Upper lobe of left lung (tissue), 6 donors: ENCODE measurements at regions not wholly inside any gene's neighbourhood (a gene's known extent, or its start where the extent isn't known, plus 50 kb on each side); places are given as distances from the start of the nearest gene placed in this dataset.

Experiments used
- ATAC-seq, 2 donors: fragments of 200-7000 bp; cut with Tn5 transposase; one replicate each; pipeline ENCODE4 v1.9.1; 2022; ENCODE audit warnings: mild to moderate bottlenecking in 2 of 2, moderate library complexity in 2 of 2; ENCODE audit not compliant: low FRiP score in 2 of 2
- DNase-seq, 2 donors: peaks; one replicate each; pipeline ENCODE4 v3.0.0-alpha.2; 2019 to 2020
- H3K27ac ChIP-seq, 4 donors: fragments of 200-600 bp; sonication (generic); one replicate each; pipeline ENCODE4 v1.5.1; 2016 to 2019
- H3K27me3 ChIP-seq, 4 donors: fragments of 200-600 bp; sonication (generic); one replicate each; pipeline ENCODE4 v1.5.1; 2017 to 2019
- H3K36me3 ChIP-seq, 4 donors: fragments of 200-600 bp; sonication (generic); one replicate each; pipeline ENCODE4 v1.5.1; 2016 to 2019
- H3K4me1 ChIP-seq, 4 donors: fragments of 200-600 bp; sonication (generic); one replicate each; pipeline ENCODE4 v1.5.1; 2018 to 2019
- H3K4me3 ChIP-seq, 4 donors: fragments of 200-600 bp; sonication (generic); one replicate each; pipeline ENCODE4 v1.5.1; 2017 to 2019; ENCODE audit warnings: mild to moderate bottlenecking in 2 of 4, moderate library complexity in 1 of 4
- H3K9me3 ChIP-seq, 4 donors: fragments of 200-600 bp; sonication (generic); one replicate each; pipeline ENCODE4 v1.5.1; 2018 to 2019
- EP300 ChIP-seq, 4 donors: sonication (generic); formaldehyde crosslinking; IDR thresholded peaks; one replicate each; pipeline ENCODE4 v1.5.1; 2017; ENCODE audit warnings: antibody characterized with exemption in 4 of 4, control low read depth in 2 of 4
- POLR2A ChIP-seq, 4 donors: fragments of 450-650 bp; IDR thresholded peaks; one replicate each; pipeline ENCODE4 v1.5.1; 2016 to 2017; ENCODE audit warnings: antibody characterized with exemption in 4 of 4, mild to moderate bottlenecking in 2 of 4
- POLR2AphosphoS5 ChIP-seq, 2 donors: sonication (generic); formaldehyde crosslinking; IDR thresholded peaks; one replicate each; pipeline ENCODE4 v1.5.1; 2017; ENCODE audit warnings: antibody characterized with exemption in 2 of 2
- WGBS, 2 donors: methylation state at CpG; one replicate each; pipeline ENCODE4 v1.1.5; 2017 to 2018; 5-methylcytosine and 5-hydroxymethylcytosine counted together
- TF ChIP-seq, protein P1 (sequence below), 6 experiments: fragments of 450-650 bp in 4 of 6; fragments of 200-600 bp in 2 of 6; sonication (generic) in 2 of 6; IDR thresholded peaks; one replicate each; pipeline ENCODE4 v1.5.1; 2016 to 2019; ENCODE audit warnings: antibody characterized with exemption in 6 of 6
- donor health status: DM: no; HTN: no; CAD: no; lungs with moderate emphysema.
- donor health status: DM: no; HTN: yes; CAD: no; lungs with severe emphysema.

DNA sequence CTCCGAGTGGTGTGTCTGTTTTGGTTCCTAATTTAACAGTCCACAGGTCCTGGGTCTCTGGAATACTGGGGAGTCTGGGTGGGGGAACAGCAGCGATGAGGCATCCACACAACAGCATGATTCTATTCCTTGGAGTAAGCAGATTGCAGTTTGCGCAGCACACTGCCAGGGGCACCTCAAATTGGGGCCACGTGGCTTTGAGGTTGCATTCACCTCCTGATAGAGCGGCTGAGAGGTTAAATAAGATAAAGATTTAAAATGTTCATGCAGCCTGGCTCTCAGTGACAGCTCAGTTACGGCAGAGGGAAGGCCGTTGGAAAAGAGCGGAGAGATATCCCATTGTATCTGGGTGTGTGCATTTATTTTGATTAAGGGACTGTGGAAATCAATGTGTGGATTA is 202.3 kb downstream of the ASB1 start:
- Histone ChIP-seq H3K36me3 (no peaks in the 10 kb centered on the region), H3K27ac (no peak overlapping the region), H3K9me3 (peaks cover 0 to 3% (median 0%) of the 10 kb centered on the region in 4 donors), H3K27me3 (no peaks in the 10 kb centered on the region), H3K4me3 (no peak overlapping the region), H3K4me1 (no peaks in the 10 kb centered on the region)
- ATAC-seq (no peak), DNase-seq (no peak)
- WGBS, 2 donors, result 86 to 89% methylated on average over 8 of the region's 8 CpGs
- TF ChIP-seq POLR2A (IDR thresholded peaks at IDR 0.05) (no peak), EP300 (IDR thresholded peaks at IDR 0.05) (no peak), POLR2AphosphoS5 (IDR thresholded peaks at IDR 0.05) (no peak)
- TF ChIP-seq, protein P1, sequence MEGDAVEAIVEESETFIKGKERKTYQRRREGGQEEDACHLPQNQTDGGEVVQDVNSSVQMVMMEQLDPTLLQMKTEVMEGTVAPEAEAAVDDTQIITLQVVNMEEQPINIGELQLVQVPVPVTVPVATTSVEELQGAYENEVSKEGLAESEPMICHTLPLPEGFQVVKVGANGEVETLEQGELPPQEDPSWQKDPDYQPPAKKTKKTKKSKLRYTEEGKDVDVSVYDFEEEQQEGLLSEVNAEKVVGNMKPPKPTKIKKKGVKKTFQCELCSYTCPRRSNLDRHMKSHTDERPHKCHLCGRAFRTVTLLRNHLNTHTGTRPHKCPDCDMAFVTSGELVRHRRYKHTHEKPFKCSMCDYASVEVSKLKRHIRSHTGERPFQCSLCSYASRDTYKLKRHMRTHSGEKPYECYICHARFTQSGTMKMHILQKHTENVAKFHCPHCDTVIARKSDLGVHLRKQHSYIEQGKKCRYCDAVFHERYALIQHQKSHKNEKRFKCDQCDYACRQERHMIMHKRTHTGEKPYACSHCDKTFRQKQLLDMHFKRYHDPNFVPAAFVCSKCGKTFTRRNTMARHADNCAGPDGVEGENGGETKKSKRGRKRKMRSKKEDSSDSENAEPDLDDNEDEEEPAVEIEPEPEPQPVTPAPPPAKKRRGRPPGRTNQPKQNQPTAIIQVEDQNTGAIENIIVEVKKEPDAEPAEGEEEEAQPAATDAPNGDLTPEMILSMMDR (IDR thresholded peaks at IDR 0.05), result no peak

DNA sequence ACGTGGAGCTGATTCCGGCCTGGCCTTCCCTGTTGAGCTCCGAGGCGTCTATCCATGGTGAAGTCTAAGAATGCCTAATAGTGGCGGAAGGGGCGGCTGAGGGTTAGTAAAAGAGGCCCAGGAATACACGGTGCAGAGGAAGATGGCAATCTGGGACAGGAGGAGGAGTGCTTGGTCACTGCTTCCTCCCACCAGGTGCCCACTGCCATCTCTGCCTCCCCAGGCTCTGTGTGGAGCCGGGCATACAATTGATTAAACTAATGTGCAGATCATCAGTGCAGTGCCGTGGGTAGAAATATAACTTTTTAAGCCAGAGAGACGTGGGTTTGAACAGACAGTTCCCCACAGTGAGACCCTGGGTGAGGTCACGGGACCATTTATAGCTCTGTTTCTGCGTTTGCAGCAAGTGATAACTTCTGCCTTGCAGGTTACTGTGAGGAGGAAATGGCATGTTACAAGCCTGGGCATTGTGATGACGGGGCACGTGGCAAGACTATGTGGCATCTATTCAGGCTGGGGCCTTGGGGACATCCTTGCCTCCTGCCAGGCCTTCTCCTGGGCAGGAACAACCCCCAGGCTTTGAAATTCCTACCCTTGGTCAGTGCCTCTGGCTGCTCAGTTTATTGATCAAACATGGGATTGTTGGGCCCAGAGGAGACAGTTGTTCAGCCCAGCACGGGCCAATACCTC is 204.9 kb downstream of the ASB1 start:
- Histone ChIP-seq H3K36me3 (no peaks in the 10 kb centered on the region), H3K4me1 (no peaks in the 10 kb centered on the region), H3K27ac (no peak overlapping the region), H3K9me3 (no peaks in the 10 kb centered on the region), H3K4me3 (no peak overlapping the region), H3K27me3 (no peaks in the 10 kb centered on the region)
- WGBS, 2 donors, result 85 to 93% methylated on average over 14 to 15 of the region's 15 CpGs
- DNase-seq, result no peak
- ATAC-seq, result no peak
- TF ChIP-seq, protein P1 (IDR thresholded peaks at IDR 0.05), result no peak
- TF ChIP-seq POLR2AphosphoS5 (IDR thresholded peaks at IDR 0.05) (no peak), EP300 (IDR thresholded peaks at IDR 0.05) (no peak), POLR2A (IDR thresholded peaks at IDR 0.05) (no peak)

DNA sequence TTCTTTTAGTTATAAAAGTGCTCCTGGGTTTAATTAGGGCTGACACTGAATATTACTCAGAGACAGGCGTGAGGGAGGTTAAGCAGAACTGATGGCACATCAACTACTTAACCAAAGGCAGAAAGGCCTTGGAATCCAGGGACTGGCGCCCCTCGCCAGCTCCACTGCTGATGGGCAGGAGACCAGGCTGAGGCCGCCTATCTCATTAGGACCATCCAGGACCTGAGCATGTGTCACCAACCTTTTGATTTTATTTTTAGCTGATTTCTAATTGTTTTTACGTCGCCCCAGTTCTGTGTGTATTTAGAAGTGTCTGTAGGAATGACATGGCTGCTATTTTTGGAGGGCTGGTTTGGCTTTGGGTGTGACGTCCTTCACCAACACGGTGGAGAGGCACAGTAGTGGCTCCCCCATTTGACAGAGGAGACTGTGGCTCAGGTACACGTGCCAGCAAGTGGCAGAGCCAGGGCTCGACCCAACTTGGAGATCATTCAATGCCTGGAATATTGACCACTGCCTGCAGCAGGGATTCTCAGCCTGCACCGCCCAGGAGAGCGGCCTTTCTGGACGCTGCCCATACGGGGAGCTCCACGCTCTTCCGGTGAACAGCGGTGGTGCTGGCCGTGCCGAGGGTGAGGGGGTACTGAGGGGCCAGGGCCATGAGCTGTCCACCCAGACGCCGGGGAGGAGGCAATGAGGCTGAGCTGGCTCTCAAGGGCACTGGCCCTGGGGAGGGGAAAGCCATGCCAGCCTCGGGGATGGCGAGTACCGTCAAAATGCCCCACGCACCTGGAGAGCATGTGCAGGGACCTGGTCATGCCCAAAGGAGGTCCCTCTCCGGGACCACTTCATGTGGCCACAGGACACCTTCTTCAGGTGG is 205.7 kb downstream of the ASB1 start:
- peak in 1 of 2 donors; percentile 4 for ATAC-seq
- TF ChIP-seq EP300 (IDR thresholded peaks at IDR 0.05) (no peak), POLR2A (IDR thresholded peaks at IDR 0.05) (no peak), POLR2AphosphoS5 (IDR thresholded peaks at IDR 0.05) (no peak)
- TF ChIP-seq, protein P1 (IDR thresholded peaks at IDR 0.05), result no peak
- peak in 1 of 2 donors; percentile 59 for DNase-seq
- H3K4me3 ChIP-seq, result no peak overlapping the region
- no peaks in the 10 kb centered on the region for H3K9me3 ChIP-seq
- H3K36me3 ChIP-seq, result no peaks in the 10 kb centered on the region
- no peaks in the 10 kb centered on the region for H3K4me1 ChIP-seq
- no peak overlapping the region for H3K27ac ChIP-seq
- no peaks in the 10 kb centered on the region for H3K27me3 ChIP-seq
- 86 to 93% methylated on average over 12 to 26 of the region's 26 CpGs for WGBS, 2 donors

DNA sequence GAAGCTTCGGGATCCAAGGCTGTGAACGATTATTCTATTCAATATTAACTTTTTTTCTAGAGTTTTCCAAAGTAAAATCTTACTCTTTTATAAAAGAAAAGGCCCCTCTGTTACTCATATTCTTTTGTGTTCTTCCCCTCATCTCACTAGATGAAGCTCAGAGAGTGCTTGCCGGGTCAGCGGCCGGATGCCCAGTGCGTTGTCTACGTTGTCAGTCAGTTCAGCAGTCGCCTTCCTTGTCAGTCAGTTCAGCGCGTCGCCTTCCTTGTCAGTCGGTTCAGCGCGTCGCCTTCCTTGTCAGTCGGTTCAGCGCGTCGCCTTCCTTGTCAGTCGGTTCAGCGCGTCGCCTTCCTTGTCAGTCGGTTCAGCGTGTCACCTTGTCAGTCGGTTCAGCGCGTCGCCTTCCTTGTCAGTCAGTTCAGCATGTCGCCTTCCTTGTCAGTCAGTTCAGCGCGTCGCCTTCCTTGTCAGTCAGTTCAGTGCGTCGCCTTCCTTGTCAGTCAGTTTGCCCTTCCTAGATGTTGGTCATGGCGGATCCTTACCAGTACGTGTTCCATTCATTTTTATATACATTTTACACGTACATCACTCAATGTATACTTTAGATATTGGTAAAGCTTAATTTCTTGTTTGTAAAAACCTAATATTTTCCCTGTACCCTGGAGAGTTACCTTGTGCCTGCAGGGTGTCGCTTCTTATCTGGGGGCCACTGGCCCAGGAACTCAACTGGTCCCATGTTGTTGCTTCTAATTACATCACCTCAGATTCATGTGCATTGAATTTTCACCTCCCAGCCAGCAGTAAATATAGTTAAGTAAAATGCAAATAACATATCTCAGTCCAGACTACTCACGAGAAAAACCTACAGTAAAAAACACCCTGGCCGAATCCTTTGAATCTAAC is 206.9 kb downstream of the ASB1 start:
- Histone ChIP-seq H3K27ac (no peak overlapping the region), H3K27me3 (no peaks in the 10 kb centered on the region), H3K36me3 (no peaks in the 10 kb centered on the region), H3K4me1 (no peaks in the 10 kb centered on the region), H3K9me3 (no peaks in the 10 kb centered on the region), H3K4me3 (no peak overlapping the region)
- 76 to 79% methylated on average over 40 to 41 of the region's 41 CpGs for WGBS, 2 donors
- ATAC-seq (no peak), DNase-seq (peak in 1 of 2 donors; percentile 34)
- TF ChIP-seq EP300 (IDR thresholded peaks at IDR 0.05) (no peak), POLR2AphosphoS5 (IDR thresholded peaks at IDR 0.05) (no peak), POLR2A (IDR thresholded peaks at IDR 0.05) (no peak)
- TF ChIP-seq, protein P1 (IDR thresholded peaks at IDR 0.05), result no peak
